ENCODE measurements at regions not wholly inside any gene's neighbourhood (a gene's known extent, or its start where the extent isn't known, plus 50 kb on each side); places are given as distances from the start of the nearest gene placed in this dataset.

DNA sequence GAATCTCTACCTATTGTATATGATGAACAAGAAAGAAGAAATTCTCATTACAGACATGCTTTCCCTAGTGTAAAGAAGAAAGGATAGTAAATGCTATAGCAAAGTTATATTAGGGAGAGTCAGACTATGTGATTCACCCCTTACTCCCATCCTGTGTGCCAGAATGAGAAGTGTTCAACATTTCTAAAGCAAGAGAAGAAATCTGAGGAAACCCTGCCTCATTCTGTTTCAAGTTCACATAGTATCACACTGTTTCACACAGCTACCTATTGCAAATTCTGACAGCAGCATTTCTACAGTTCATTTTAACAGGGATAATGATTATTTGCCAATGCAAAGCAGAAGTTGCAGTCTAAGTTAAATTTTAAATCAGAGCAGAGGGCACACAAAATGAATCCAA, 267.2 kb upstream of the TCF21 start:
- Histone ChIP-seq H3K4me3 (no peak overlapping the region), H3K27me3 (ENCODE audit: control insufficient read depth in 3 of 3, insufficient read depth in 3 of 3, low read length in 2 of 3) (no peaks in the 10 kb centered on the region), H3K9ac (ENCODE audit: insufficient read depth in 1 of 2, low read length in 2 of 2) (no peak overlapping the region), H3K4me1 (ENCODE audit: control insufficient read depth in 5 of 5, insufficient read depth in 5 of 5, low read length in 5 of 5) (peaks cover 0 to 51% (median 5%) of the 10 kb centered on the region in 5 donors), H3K27ac (ENCODE audit: low read depth in 1 of 2, low read length in 1 of 2) (no peak overlapping the region), H3K9me3 (ENCODE audit: control insufficient read depth in 4 of 4, insufficient read depth in 3 of 4, low read length in 3 of 4) (no peaks in the 10 kb centered on the region), H3K36me3 (ENCODE audit: control insufficient read depth in 4 of 4, insufficient read depth in 4 of 4, low read length in 4 of 4) (no peaks in the 10 kb centered on the region)
- TF ChIP-seq, protein P1, sequence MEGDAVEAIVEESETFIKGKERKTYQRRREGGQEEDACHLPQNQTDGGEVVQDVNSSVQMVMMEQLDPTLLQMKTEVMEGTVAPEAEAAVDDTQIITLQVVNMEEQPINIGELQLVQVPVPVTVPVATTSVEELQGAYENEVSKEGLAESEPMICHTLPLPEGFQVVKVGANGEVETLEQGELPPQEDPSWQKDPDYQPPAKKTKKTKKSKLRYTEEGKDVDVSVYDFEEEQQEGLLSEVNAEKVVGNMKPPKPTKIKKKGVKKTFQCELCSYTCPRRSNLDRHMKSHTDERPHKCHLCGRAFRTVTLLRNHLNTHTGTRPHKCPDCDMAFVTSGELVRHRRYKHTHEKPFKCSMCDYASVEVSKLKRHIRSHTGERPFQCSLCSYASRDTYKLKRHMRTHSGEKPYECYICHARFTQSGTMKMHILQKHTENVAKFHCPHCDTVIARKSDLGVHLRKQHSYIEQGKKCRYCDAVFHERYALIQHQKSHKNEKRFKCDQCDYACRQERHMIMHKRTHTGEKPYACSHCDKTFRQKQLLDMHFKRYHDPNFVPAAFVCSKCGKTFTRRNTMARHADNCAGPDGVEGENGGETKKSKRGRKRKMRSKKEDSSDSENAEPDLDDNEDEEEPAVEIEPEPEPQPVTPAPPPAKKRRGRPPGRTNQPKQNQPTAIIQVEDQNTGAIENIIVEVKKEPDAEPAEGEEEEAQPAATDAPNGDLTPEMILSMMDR (IDR thresholded peaks at IDR 0.05; ENCODE audit: control extremely low read depth, extremely low read depth): no peak
- peak in 1 of 3 donors; percentile 16 for DNase-seq
- peak; percentile 27 for ATAC-seq (ENCODE audit: insufficient read depth, low FRiP score)

DNA sequence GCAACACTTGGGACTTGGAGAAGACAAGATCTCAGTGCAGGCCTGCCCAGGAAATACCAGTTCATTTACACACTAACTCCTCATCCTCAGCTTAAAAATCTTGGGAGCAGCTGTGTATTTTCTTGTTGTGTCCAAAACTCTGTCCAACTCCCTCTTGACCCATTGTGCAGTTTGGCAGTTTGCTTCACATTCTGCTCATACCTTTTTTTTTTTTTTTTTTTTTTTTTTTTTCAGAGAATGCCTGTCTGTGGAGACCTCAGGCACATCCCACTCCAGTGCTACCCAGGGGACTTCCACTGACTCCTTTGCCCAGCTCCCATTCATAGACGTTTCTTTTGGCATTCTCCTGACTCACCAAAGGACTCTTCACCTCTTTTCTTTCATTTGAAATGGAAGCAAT, 265.8 kb upstream of the TCF21 start:
- H3K4me1 ChIP-seq (ENCODE audit: control insufficient read depth in 5 of 5, insufficient read depth in 5 of 5, low read length in 5 of 5): peaks cover 0 to 54% (median 5%) of the 10 kb centered on the region in 5 donors
- no peak for ATAC-seq (ENCODE audit: insufficient read depth, low FRiP score)
- WGBS, 2 donors: 12 to 15% methylated on average over 1 of the region's 1 CpG
- H3K27ac ChIP-seq (ENCODE audit: low read depth in 1 of 2, low read length in 1 of 2): no peak overlapping the region
- no peak overlapping the region for H3K4me3 ChIP-seq
- TF ChIP-seq, protein P1 (IDR thresholded peaks at IDR 0.05; ENCODE audit: control extremely low read depth, extremely low read depth): no peak
- H3K9ac ChIP-seq (ENCODE audit: insufficient read depth in 1 of 2, low read length in 2 of 2): no peak overlapping the region
- no peaks in the 10 kb centered on the region for H3K36me3 ChIP-seq (ENCODE audit: control insufficient read depth in 4 of 4, insufficient read depth in 4 of 4, low read length in 4 of 4)
- H3K9me3 ChIP-seq (ENCODE audit: control insufficient read depth in 4 of 4, insufficient read depth in 3 of 4, low read length in 3 of 4): no peaks in the 10 kb centered on the region
- DNase-seq: peak; percentile 71 to 96 (median 93)
- no peaks in the 10 kb centered on the region for H3K27me3 ChIP-seq (ENCODE audit: control insufficient read depth in 3 of 3, insufficient read depth in 3 of 3, low read length in 2 of 3)

DNA sequence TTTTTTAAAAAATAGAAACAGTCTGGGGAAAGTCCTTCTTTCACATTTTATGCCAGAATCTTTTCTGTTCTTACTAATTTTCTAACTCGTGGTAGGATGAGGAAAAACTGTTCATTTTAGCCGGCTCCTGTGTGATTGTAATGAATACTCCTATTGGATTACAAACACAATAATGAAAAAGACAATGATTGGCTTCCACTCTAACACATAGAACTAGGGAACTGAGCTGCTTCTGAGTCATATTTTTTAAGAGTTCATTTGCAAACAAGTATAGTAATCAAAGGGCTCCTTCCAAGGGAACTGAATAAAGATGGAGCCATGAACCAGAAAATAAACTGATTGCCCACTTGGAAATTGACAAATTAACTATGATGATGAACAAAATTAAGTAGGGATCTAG, 265.3 kb upstream of the TCF21 start:
- Histone ChIP-seq H3K27ac (ENCODE audit: low read depth in 1 of 2, low read length in 1 of 2) (no peak overlapping the region), H3K27me3 (ENCODE audit: control insufficient read depth in 3 of 3, insufficient read depth in 3 of 3, low read length in 2 of 3) (no peaks in the 10 kb centered on the region), H3K9ac (ENCODE audit: insufficient read depth in 1 of 2, low read length in 2 of 2) (no peak overlapping the region), H3K9me3 (ENCODE audit: control insufficient read depth in 4 of 4, insufficient read depth in 3 of 4, low read length in 3 of 4) (no peaks in the 10 kb centered on the region), H3K4me1 (ENCODE audit: control insufficient read depth in 5 of 5, insufficient read depth in 5 of 5, low read length in 5 of 5) (peaks cover 0 to 54% (median 5%) of the 10 kb centered on the region in 5 donors), H3K36me3 (ENCODE audit: control insufficient read depth in 4 of 4, insufficient read depth in 4 of 4, low read length in 4 of 4) (no peaks in the 10 kb centered on the region), H3K4me3 (no peak overlapping the region)
- TF ChIP-seq, protein P1 (IDR thresholded peaks at IDR 0.05; ENCODE audit: control extremely low read depth, extremely low read depth): no peak
- DNase-seq: no peak
- ATAC-seq (ENCODE audit: insufficient read depth, low FRiP score): no peak
- 57 to 72% methylated on average over 2 of the region's 2 CpGs for WGBS, 2 donors

DNA sequence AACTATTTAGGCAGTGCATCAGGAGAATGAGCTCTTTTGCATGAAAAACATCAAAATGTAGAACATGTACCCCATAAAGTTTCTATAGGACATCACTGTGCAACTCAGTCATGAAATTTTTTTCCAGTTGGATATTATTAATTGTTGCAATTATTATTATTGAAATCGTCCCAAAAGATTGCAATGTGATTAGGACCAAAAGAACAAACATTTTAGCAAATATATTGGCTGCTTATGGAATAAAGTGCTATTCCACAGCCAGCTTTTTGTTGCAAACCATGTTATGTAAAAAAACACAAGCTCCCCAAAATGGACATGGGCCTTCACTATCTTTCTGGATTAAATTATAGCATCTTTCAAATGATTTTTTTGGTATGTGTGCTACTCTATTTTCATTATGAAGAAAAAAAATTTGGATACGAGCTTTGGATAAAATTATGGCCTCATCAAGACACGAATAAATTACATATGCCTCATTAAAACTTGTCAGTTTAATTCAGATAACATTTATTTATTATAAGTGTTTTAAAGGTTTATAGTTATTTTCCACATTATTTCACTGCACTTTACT, 262.7 kb upstream of the TCF21 start:
- Histone ChIP-seq H3K36me3 (ENCODE audit: control insufficient read depth in 4 of 4, insufficient read depth in 4 of 4, low read length in 4 of 4) (no peaks in the 10 kb centered on the region), H3K9ac (ENCODE audit: insufficient read depth in 1 of 2, low read length in 2 of 2) (no peak overlapping the region), H3K9me3 (ENCODE audit: control insufficient read depth in 4 of 4, insufficient read depth in 3 of 4, low read length in 3 of 4) (no peaks in the 10 kb centered on the region), H3K27ac (ENCODE audit: low read depth in 1 of 2, low read length in 1 of 2) (no peak overlapping the region), H3K4me1 (ENCODE audit: control insufficient read depth in 5 of 5, insufficient read depth in 5 of 5, low read length in 5 of 5) (peaks cover 0 to 61% (median 5%) of the 10 kb centered on the region in 5 donors), H3K4me3 (no peak overlapping the region), H3K27me3 (ENCODE audit: control insufficient read depth in 3 of 3, insufficient read depth in 3 of 3, low read length in 2 of 3) (no peaks in the 10 kb centered on the region)
- WGBS, 2 donors: 78 to 79% methylated on average over 3 of the region's 3 CpGs
- no peak for ATAC-seq (ENCODE audit: insufficient read depth, low FRiP score)
- peak in 2 of 3 donors; percentile 71 to 76 for DNase-seq
- TF ChIP-seq, protein P1 (IDR thresholded peaks at IDR 0.05; ENCODE audit: control extremely low read depth, extremely low read depth): no peak

Data from lung (tissue), 11 donors.